ENCODE measurements at regions not wholly inside any gene's neighbourhood (a gene's known extent, or its start where the extent isn't known, plus 50 kb on each side); places are given as distances from the start of the nearest gene placed in this dataset.

GRCh38 chr14:44403193-44403592 lies 103.9 kb downstream of the FSCB start:
- Histone ChIP-seq H3K9me3 (ENCODE audit: control insufficient read depth, insufficient read depth, low read length) (no peaks in the 10 kb centered on the region), H4K8ac (ENCODE audit: low read depth in 2 of 2, low read length in 2 of 2) (no peak overlapping the region), H3K36me3 (ENCODE audit: control insufficient read depth, insufficient read depth, low read length) (no peaks in the 10 kb centered on the region), H3K4ac (ENCODE audit: low read depth, low read length) (no peak overlapping the region), H2BK5ac (ENCODE audit: low read depth, low read length, poor library complexity, severe bottlenecking) (no peak overlapping the region), H2AK9ac (replicated peaks; ENCODE audit: low read depth, low read length, poor library complexity) (no peak overlapping the region), H3K27ac (ENCODE audit: insufficient read depth, low read length) (no peak overlapping the region), H3K4me3 (ENCODE audit: insufficient read depth, low read depth, low read length) (no peak overlapping the region), H3K79me1 (ENCODE audit: low read depth in 1 of 2, low read length in 2 of 2) (no peaks in the 10 kb centered on the region), H4K5ac (ENCODE audit: low read depth, low read length) (no peak overlapping the region), H3K14ac (replicated peaks; ENCODE audit: low read depth, low read length) (no peak overlapping the region), H3K4me2 (ENCODE audit: low read depth, low read length) (no peak overlapping the region), H2BK120ac (ENCODE audit: low read depth, low read length) (no peak overlapping the region), H2AFZ (replicated peaks; ENCODE audit: low read length, poor library complexity) (no peak overlapping the region), H3K27me3 (ENCODE audit: control insufficient read depth, insufficient read depth, low read length) (no peaks in the 10 kb centered on the region), H2AK5ac (ENCODE audit: low read depth, low read length) (no peak overlapping the region), H4K91ac (ENCODE audit: insufficient read depth, low read depth, low read length) (no peak overlapping the region), H2BK20ac (ENCODE audit: low read depth, low read length) (no peak overlapping the region), H3K9ac (ENCODE audit: low read depth, low read length) (no peak overlapping the region), H2BK15ac (ENCODE audit: low read depth, low read length) (no peak overlapping the region), H4K20me1 (ENCODE audit: insufficient read depth, low read length) (no peaks in the 10 kb centered on the region), H3K9me1 (ENCODE audit: insufficient read depth, low read length) (no peaks in the 10 kb centered on the region), H3K18ac (ENCODE audit: low read depth, low read length) (no peak overlapping the region), H3K23ac (ENCODE audit: low read depth, low read length) (no peak overlapping the region), H3K4me1 (ENCODE audit: control insufficient read depth, insufficient read depth, low read length) (no peaks in the 10 kb centered on the region), H3K56ac (ENCODE audit: extremely low read depth, insufficient read depth, low read length) (no peak overlapping the region)
- ATAC-seq (ENCODE audit: low read depth) = no peak
- DNase-seq = no peak
- dilution Hi-C loops (cut with HindIII; ENCODE audit: low sequenced_read_pairs, unreplicated experiment) (no loop called here), intact Hi-C loops (cut with micrococcal nuclease) (no loop called here), in situ Hi-C loops (cut with MboI; ENCODE audit: low sequenced_read_pairs) (no loop called here)
- no TSS peak for BruUV-seq (replicated peaks)
- ChIA-PET POLR2A (ENCODE audit: unreplicated experiment) (no interaction called here), CTCF (no interaction called here)
- TF ChIP-seq NFE2L2 (IDR thresholded peaks at IDR 0.05; ENCODE audit: low read depth, low read length) (no peak), SMC3 (IDR thresholded peaks at IDR 0.05; ENCODE audit: low read depth, low read length) (no peak), CHD1 (IDR thresholded peaks at IDR 0.05; ENCODE audit: low read depth, low read length) (no peak), ELK1 (IDR thresholded peaks at IDR 0.05; ENCODE audit: borderline replicate concordance, low read depth, low read length) (no peak), RAD21 (IDR thresholded peaks at IDR 0.05; ENCODE audit: low read length) (no peak), FOS (IDR thresholded peaks at IDR 0.05; ENCODE audit: low read depth, low read length) (no peak)
- no CpG with 5 or more reads among the region's 3 CpGs for WGBS, 2 experiments (ENCODE audit: extremely low coverage in 2 of 2, insufficient read length in 1 of 2)
